GM18858 (cell line): ENCODE measurements at regions not wholly inside any gene's neighbourhood (a gene's known extent, or its start where the extent isn't known, plus 50 kb on each side); places are given as distances from the start of the nearest gene placed in this dataset.
"Not testable (repeated sequence)": the region's sequence is repeated elsewhere in the genome, so short reads cannot be mapped to it uniquely, and the experiment has no call there.

ENCODE experiments used
- ATAC-seq: cut with Tn5 transposase; IDR thresholded peaks from one replicate; pipeline ENCODE4 v1.9.1; 2021; ENCODE audit not compliant: unreplicated experiment

DNA sequence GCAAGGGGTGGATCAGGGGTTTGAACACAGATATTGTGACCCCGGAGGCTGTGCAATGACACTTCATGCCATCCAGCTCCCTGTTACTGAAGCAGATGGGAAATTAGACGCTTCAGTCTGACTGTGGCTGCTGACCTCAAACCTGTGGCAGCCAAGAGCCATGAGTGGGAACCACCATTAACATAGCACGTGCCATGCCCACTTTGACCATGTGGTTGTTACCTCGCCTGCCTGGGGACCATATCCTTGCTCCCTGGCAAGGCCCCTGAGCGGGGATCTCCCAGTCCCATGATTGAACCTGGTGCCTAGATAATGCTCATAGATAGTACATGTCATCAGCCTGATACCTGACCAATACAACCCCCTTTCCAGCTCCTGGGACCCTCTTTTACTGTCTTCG, 68.9 kb downstream of the CYP26B1 start:
- ATAC-seq = no peak

DNA sequence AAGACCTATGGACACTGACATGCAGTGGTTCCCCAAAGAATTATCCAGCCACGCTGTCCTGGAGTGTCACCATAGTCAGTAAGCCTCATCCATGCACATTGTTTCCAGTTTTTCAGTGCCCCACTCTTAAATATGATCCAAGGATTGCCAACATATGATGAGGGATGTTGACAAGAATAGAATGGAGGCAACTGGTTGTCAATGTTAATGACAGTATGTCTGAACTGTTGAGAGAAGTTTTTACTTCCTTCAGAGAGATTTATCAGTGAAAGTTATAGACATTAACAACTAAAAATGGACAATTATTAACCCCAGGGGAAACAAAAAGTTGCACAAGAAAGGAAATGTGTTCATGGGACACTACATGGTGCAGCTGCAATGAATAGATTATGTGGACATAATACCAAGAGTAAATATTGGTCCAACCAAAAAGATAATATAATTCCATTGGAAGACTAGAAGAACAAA, 69.9 kb downstream of the CYP26B1 start:
- ATAC-seq = no peak

DNA sequence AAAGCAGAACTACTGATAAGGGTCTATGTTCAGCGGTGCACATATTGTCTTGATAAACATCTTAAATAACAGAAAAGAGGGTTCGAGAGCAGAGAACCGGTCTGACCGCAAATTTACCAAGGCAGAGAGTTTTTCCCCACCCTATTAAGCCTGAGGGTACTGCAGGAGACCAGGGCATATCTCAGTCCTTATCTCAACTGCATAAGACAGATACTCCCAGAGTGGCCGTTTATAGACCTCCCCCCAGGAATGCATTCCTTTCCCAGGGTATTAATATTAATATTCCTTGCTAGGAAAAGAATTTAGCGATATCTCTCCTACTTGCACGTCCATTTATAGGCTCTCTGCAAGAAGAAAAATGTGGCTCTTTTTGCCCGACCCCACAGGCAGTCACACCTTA, 74.3 kb downstream of the CYP26B1 start:
- not testable (repeated sequence) for ATAC-seq

- ATAC-seq = not testable (repeated sequence)
These were observed 83.5 kb downstream of the CYP26B1 start for GRCh38 chr2:72064197-72064596.

- ATAC-seq = no peak
These were observed 85.3 kb downstream of the CYP26B1 start for GRCh38 chr2:72062336-72062735.

DNA sequence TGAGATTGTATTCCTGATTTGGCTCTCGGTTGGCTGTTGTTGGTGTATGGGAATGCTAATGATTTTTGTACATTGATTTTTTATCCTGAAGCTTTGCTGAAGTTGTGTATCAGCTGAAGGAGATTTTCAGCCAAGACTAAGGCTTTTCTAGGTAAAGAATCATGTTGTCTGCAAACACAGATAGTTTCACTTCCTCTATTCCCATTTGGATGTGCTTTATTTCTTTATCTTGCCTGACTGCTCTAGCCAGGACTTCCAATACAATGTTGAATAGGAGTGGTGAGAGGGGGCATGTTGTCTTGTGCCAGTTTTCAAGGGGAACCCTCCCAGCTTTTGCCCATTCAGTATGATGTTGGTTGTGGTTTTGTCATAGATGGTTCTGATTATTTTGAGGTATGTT, 90.4 kb downstream of the CYP26B1 start:
- ATAC-seq = no peak

GRCh38 chr2:72051971-72052505, 95.6 kb downstream of the CYP26B1 start:
- ATAC-seq = no peak

- no peak for ATAC-seq
These were observed 96.5 kb downstream of the CYP26B1 start for GRCh38 chr2:72051204-72051603.

DNA sequence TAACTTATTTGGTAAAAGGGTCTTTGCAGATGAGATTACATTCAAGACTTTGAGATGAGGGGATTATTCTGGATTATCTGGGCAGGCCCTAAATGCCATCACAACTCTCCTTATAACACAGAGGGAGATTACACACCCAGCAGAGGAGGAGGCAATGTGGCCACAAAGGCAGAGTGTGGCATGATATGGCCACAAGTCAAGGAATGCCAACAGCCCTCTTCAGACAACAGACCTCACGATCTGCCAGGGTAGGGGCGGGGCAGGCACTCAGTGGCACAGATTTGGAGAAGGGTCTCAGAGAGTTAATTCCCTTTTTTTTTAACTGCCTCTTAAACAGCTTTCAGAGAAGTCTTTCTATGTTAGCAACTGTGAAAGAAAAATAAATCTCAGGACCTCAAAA, 96.9 kb downstream of the CYP26B1 start:
- ATAC-seq = no peak

GRCh38 chr2:72048881-72049477, 98.7 kb downstream of the CYP26B1 start:
- no peak for ATAC-seq

DNA sequence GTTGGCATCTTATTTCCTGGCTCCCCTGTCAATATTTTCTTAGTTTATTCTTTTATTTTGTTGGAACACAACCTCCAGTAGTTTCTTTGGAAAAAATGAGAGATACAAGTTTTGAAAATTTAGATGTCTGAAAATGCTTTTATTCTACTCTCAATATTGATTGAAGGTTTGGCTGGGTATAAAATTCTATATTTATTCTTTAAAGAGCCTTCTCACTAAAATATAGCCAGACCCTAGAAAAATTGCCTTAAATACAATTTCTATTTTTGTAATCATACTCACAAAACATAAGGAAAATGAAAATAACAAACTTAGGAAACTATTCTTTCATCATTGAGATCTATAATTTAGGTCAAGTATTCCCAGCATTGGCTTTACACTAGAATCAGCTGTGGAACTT, 103.7 kb downstream of the CYP26B1 start:
- ATAC-seq = no peak

- ATAC-seq = no peak
These were observed 106.0 kb downstream of the CYP26B1 start for GRCh38 chr2:72041638-72042111.

DNA sequence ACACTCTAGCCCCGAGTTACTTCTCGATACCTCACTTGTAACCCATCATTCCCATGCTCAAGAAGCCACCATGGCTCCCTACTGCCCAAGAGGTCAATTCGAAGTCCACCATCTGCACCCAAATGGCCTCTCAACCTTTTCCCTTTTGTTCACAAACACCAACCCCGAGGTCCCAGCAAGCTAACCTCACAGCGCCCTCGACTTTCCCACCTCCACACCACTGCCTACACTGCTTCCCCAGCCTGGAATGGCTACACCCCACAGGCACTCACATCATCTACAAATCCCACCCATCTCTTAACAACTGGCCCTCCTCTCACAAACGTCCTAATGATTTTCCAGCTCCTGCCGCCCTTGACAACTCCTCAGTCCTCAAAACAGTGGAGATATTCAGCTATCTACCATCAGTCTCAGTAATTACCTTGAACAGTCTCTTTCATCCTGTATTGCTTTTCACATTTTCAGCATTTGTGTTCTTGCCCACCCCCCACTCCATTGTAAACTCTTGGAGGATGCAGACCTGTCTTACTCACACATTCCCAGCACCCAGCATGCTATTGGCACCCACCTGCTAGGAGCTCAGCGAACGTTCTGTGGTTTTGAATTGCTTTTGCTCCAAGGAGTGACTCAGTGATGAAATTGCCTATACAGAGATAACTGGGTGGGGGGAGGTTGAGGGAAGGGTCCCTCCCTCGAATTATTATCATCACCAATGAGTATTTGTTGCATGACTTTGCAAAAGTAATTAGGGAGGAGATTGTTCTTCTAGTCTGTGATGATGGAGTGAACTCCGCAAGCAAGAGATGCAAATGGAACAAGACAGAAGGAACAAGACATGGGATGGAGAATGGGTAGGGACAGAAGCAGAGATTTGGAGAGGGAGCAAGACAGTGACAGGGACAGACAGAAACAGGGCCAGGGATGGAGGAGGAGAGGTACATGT, 106.8 kb downstream of the CYP26B1 start:
- no peak for ATAC-seq

DNA sequence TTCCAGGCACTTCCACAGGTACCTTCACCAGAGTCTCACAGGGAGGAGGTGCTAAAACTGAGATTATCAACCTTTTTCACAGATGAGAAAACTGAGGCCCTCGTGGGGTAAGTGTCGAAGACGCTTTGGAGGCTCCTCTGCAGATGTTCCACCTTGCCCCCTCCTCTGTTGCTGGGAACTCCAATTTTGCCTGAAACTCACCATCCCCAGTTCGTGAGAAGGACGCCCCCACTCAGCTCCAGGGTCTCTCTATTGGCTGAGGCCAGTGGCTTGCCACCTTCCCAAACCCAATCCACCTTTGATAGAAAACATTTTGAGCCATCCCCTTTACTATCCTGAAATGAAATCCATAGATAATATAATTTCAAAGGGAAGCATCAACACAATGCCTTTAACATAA, 109.1 kb downstream of the CYP26B1 start:
- ATAC-seq = no peak

- no peak for ATAC-seq
These were observed 110.4 kb downstream of the CYP26B1 start for GRCh38 chr2:72037261-72037666.

GRCh38 chr2:72036595-72036994, 111.1 kb downstream of the CYP26B1 start:
- no peak for ATAC-seq

DNA sequence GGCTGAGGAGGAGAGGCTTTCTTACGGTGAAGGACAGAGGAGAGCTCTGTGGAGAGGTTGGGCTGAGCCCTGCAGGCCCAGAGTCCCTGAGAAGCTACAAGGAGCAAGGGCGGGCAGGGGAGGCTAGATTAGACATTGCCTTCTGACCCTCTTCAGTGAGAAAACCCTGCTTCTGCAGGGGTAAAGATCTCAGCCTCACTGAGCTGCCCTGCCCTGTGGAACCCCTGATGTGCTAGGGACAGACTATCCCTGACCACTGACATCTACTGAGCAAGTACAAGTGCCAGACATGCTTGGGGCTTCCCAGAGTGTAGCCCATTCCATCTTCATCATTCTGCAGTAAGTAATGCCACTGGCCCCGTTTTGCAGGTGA, 111.5 kb downstream of the CYP26B1 start:
- no peak for ATAC-seq

DNA sequence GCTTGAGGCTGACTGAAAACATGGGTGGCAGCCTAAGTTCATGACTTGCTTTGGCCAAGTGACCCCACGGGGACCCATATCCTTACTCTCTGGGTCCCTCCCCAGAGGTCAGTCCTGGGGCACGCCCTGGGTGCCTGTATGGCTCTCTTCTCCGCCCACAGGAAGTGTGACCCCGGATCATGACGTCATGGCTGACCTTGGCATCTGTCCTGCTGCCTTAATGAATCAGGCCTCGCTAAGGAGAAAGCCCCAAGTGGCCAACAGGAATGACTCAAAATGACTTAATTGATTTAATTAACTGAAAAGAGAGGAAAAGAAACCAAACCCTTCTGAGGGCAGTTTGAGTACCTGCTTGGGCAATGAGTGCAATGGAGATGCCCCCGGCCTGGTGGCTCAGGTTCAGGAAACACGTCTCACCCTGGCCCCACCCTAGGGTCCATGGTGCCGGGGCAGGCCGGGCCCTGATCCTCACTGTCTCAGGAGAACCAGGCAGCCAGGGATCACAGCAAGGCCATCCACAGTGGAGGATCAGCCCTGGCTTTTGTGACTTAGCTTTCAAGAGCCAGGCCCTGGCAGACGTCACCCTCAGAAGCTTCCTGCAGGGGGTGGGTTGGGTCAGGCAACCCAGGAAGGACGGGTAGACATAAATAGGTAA, 112.0 kb downstream of the CYP26B1 start:
- no peak for ATAC-seq

GRCh38 chr2:72034353-72035095, 113.1 kb downstream of the CYP26B1 start:
- ATAC-seq = no peak

DNA sequence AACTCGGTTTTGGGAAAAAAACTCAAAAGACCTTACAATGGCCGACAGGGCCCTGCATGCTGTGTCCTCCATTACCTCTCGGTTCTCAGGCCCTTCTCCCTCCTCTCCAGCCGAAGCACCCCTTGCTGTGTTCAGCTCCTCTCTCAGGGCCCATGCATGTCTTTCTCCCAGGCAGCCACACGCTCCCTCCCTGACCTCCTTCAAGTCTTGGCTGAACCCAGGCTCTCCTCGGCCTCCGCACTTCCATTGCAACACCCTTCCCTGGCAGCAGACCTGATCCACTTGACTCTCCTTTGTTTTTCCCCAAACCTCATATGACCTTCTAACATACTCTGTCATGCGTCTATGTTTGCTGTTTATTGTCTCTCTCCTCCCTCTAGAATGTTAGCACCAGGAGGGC, 114.0 kb downstream of the CYP26B1 start:
- ATAC-seq = no peak
